Keratinocyte (primary cell): ENCODE measurements at regions not wholly inside any gene's neighbourhood (a gene's known extent, or its start where the extent isn't known, plus 50 kb on each side); places are given as distances from the start of the nearest gene placed in this dataset.

Source experiments
- CTCF ChIP-seq, 3 experiments: IDR thresholded peaks in 1 of 3; conservative IDR thresholded peaks in 1 of 3; optimal IDR thresholded peaks in 1 of 3; 2 replicates in 2 of 3; 3 replicates in 1 of 3; pipeline versions ENCODE3 to v1.5.1; 2011; ENCODE audit warnings: low read length in 3 of 3, mild to moderate bottlenecking in 3 of 3, moderate library complexity in 2 of 3, control low read depth in 1 of 3, inconsistent platforms in 1 of 3; ENCODE audit not compliant: insufficient read depth in 2 of 3; ENCODE audit errors: extremely low read depth in 1 of 3
- EZH2 ChIP-seq: IDR thresholded peaks from one replicate; pipeline ENCODE4 v1.6.1; 2012; ENCODE audit warnings: inconsistent platforms, mild to moderate bottlenecking, low read length, moderate library complexity

- TF ChIP-seq CTCF (optimal IDR thresholded peaks at IDR 0.05 in 1 of 3, IDR thresholded peaks at IDR 0.05 in 1 of 3, conservative IDR thresholded peaks at IDR 0.05 in 1 of 3; ENCODE audit: extremely low read depth in 1 of 3, insufficient read depth in 2 of 3, low read length in 3 of 3) (no peak), EZH2 (no peak)
Measured at GRCh38 chr20:24149175-24149574, 160.6 kb upstream of the GGTLC1 start.
